HTR-8/SVneo (cell line): ENCODE measurements at regions not wholly inside any gene's neighbourhood (a gene's known extent, or its start where the extent isn't known, plus 50 kb on each side); places are given as distances from the start of the nearest gene placed in this dataset.

Experiments
- DNase-seq: peaks from one replicate; pipeline ENCODE4 v3.0.0; 2011; ENCODE audit warnings: low spot score, mixed read lengths; ENCODE audit not compliant: insufficient read length
- FAIRE-seq: peaks from 2 replicates; lab custom pipeline; 2011; peaks lifted over from hg19 to GRCh38; lab: Jason Lieb, UNC

DNA sequence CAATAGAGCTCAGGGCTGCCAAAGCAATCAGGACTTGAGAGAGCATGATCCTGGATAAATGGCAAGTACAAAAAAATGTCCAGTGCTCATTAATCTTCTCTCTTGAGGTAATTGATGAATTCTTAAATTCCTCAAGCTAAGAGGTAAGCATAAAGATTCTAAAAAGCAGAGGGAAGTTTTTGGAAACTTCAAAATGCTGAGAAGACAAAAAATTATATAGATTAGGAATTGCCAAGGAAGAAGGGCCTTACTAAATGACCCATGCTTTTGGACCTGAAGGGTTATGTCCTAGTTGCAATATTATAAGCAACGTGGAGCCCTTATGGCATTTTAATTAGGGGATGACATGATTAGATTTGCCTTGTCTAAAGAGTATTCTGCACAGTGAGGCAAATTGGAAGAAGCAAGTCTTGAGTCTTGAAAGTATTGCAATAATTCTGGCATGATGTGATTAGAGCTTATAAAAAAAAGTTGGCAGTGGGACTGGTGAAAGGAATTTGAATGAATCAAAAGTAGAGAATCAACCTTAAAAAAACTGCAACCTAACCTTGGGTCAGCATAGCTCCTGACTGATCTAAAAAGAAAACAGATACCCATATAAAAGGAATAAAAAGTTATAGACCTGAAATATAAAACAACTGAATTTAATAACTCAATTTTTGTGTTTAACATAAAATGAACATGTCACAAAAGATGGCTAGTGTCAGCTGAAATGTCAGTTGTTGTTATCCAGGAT is 323.8 kb upstream of the ARRDC3 start:
- DNase-seq (no peak), FAIRE-seq (no peak)

DNA sequence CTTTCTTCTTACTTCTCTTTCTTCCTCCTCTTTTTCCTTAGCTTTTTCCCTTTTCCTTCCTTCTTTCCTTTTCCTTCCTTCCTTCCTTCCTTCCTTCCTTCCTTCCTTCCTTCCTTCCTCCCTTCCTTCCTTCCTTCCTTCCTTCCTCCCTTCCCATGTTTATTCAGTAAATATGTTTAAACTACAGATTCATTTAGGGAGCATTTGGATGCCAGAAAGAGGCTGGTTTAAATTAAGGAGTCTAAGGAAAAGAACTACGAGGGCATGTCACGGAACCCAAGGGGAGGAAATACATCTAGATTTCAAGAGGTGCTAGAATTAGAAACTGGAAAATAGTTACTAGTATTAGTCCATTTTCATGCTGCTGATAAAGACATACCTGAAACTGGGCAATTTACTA is 320.0 kb upstream of the ARRDC3 start:
- FAIRE-seq (no peak), DNase-seq (no peak)

DNA sequence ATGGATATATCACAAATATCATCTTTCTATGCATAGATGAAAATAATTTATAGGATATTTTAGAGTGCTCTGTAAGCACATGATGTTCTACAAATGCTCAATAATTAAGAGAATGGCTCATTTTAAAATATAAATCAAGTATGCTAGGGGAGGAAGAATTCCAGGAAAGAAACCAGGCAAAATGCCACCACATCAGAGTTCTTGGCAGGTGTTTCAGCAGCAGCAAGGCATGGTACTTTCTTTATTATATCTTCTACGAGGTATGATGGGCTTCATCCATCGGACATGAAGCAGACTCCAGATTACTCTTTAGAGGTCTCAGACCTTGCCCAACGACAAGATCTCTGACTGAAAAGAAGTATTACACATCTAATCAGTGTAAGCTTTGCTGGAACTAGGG is 316.3 kb upstream of the ARRDC3 start:
- no peak for DNase-seq
- no peak for FAIRE-seq

DNA sequence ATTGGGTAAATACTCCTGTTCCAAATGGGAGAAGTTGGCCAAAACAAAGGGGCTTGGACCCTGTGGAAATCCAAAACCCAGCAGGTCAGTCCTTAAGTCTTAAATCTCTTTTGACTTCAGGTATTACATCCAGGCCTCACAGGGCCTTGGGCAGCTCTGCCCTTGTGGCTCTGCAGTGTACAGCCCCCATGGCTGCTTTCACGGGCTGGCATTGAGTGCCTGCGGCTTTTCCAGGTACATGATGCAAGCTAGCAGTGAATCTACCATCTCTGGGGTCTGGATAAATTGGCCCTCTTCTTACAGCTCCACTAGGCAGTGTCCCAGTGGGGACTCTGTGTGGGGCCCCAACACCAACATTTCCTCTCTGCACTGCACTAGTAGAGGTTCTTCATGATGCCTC is 308.5 kb upstream of the ARRDC3 start:
- FAIRE-seq (no peak), DNase-seq (no peak)

DNA sequence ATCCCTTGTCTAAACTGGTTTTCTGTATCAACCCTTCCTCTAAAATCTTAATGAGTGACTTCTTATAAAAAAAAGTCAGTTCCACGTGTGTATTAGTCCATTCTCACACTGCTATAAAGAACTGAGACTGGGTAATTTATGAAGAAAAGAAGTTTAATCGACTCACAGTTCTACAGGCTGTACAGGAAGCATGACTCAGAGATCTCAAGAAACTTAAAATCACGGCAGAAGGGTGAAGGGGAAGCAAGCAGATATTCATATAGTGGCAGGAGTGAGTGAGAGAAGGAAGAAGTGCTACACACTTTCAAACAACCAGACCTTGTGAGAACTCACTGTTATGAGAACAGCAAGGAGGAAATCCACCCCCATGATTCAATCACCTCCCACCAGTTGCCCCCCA is 307.8 kb upstream of the ARRDC3 start:
- FAIRE-seq = no peak
- no peak for DNase-seq

DNA sequence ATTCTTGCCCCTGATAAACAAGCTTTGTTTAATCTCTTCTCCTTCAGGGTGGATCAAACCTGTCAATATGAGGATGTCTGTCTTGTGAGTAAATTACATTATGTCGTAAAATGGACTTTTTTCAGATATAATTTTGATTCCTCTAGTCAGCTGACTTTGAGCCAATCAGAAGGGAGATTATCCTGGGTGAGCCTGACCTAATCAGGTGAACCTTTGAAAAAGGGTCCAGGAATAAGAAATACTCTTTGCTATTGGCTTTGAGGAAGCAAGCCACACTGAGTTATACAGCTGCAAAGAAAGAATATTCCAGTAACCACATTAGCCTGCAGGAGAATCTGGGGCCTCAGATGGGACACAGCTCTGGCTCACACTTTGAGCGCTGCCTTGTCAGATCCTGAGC is 304.3 kb upstream of the ARRDC3 start:
- DNase-seq (no peak), FAIRE-seq (no peak)

DNA sequence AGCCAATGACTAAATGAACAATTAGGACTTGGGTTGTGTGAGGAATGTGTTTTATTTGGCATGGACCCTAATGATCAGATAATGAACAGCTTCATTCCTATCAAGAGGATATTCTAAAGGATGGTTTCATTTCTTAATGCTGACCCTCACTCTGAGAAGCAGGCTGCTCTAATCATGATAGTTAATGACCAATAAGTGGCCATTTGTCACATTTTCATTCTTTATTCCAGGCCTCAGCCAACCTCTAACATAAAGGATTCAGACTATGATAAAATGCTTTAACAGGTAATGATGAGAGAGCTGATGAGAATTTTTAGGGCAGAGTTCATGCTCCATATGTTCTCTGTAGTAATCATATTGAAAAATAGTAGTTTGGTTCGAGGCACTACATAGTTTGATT is 301.5 kb upstream of the ARRDC3 start:
- FAIRE-seq = no peak

DNA sequence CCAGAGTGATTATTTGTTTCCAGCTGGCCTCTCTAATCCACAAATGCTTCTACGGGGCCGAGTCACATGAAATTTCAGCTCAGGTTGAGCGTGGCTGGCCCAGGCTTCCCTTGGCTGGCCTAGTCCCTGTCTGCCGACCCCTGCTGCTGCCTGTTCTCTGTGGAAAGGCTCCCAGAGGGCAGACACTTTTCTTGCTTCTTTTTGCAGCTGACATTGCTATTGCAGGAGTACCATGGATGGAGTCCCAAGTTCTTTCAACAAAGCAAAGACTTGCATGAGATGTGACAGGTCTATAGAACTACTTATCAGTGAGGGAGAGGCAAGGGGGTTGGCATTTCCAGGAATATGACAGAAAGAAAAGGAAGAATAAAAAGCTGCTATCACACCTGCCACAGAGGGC is 287.4 kb upstream of the ARRDC3 start:
- no peak for FAIRE-seq
- DNase-seq = no peak

More for the DNA sequence above, 301.5 kb upstream of the ARRDC3 start:
- no peak for DNase-seq

DNA sequence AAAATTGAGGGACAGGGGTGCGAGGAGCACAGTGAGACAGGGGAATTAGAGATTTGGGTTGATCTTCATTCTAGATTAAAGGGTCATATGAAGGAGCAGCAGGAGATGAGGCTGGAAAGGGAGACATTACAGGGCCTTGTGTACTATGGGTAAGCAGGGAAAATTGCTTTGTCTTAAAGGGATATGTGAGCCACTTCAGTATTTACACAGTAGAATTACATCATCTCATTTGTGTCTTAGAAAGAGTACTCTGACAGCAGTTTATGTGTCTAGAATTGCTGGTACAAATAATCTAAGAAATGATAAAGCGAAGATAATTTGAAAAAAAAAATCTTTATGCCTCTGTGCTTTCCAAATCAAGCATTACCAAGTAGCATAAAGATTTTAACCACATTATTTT is 287.0 kb upstream of the ARRDC3 start:
- DNase-seq = no peak
- no peak for FAIRE-seq

DNA sequence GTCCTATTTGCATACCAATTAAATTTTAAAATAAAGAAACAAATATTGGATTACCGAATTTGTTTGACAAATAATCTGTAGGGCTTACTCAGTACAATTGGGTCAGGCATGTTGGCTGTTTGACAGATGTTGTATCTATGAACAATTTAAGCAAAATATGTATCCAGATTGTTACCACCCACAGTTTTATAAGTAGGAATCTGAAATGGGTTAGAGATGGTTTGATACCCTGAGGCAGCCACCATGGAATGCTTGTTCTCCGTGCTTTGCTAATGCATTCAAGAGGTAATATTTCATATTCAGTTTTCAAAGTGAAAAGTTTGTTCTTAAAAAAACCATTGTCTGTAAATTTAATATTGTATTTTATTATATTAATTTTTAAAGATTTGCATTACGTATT is 285.1 kb upstream of the ARRDC3 start:
- FAIRE-seq = no peak
- no peak for DNase-seq

DNA sequence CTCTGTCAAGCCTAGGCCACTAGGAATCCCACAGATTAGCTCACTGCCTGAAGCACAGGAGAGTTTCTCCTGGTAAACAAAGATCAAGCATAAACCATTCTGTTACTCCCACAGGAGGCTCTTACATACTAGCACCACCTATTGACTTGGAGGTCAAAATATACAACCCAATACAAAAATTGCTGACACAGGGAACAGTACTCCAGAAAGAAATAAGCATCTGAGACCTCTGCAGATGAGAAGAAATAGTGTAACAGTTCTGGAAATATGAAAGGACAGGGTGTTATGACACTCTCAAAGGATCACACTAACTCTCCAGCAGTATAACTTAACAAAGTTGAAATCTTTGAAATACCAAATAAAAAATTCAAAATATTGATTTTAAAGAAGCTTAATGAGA is 269.6 kb upstream of the ARRDC3 start:
- DNase-seq = no peak
- FAIRE-seq = no peak

DNA sequence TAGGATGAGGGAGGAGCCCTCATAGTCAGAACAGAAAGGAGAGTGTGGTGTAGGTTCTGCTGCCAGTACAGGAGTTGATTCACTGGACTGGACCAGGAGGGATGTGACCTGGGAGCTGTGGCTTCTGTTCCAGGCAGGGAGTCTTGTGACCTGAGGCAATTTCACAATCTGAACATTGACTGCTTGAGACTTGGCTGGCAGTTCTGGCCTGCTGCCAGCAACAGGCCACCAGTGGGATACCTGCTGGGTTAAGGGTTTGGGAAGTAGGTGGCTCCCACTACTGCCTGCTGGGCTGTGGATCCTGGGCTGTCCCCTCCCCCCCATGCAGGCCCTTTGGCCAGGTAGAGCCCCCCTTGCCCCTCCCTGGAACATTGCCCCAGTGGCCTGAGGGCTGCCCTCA is 268.6 kb upstream of the ARRDC3 start:
- FAIRE-seq (no peak), DNase-seq (no peak)

DNA sequence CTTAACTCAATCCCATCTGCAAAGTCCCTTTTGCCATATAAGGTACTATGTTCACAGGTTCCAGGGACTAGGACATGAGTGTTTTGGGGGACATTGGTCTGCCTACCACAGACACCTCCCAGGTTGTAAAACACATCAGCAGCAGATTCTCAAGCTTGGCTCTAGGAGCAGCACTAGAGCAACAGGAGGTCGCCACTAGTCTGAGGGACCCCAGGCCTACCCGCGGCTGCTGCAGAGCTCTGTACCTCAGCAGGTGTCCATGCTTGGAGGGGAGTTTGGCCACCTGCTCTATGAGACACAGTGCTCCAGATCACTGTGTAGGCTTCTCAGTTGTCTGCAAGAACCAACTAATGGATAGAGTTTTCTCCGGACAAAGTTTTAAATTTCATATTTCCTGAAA is 262.2 kb upstream of the ARRDC3 start:
- FAIRE-seq = no peak
- no peak for DNase-seq

DNA sequence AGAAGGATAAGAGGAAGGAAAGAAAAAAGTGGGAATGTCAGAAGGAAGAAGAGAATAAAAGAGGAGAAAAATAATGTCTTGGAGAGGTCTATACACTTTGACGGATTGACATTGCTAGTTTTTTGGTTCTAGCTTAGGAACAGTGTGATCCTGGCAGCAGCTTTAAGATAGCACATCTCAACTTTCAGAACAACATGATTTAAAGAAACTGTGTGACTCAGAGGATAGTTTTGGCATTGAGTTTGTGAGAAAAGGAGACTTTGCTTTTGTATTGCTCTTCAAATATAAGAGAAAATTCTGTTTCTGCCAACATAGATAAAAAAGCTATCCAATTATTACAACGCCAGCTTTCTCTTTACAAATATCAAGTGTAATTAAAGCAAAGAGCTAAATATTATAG is 260.7 kb upstream of the ARRDC3 start:
- DNase-seq = no peak
- no peak for FAIRE-seq

DNA sequence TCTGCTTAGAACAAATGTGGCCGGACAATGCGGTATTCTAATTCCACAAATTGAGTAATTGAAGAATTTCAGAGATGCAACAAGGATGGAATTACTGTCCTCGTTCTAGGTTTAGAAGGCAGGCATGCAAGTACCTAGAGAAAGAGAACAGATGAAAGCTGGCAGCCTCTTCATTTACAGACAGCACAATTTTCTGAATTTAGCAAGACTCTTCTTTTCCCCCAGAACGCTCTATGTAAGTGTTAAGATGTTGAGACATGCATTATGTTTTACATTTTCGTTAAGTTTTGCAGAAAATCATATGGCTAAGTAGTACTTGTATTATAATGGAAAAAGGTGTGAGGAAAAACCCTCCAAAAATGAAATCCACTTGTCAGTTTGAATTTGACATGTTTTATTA is 259.5 kb upstream of the ARRDC3 start:
- DNase-seq (no peak), FAIRE-seq (no peak)

DNA sequence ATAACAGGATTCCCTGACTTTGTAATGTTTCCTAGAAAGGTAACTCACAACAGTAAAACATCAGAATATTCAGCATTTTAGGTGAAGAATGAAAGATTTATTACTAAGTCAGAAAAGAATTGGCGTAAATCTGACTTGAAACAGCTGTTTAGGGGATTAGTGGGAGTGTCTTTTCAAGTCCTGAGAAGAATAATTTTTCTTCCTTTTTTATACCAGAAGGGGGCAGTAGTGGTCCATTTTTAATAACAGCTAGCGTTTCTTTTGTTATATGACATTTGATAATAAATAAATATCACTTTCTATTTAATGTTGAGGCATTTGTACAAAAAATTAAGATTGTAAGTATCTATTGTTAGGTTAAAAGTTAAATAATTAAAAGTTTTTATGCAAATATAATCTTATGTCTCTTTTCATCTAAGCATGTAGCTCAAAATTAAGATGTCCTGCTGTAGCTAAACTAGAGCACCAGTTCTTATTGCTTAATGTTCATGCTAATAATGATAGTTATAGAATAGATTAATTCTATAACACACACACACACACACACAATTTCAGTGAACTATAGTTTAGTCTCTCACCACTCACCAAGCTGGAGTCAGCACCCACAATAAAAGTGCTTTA is 258.7 kb upstream of the ARRDC3 start:
- FAIRE-seq (no peak), DNase-seq (peak; percentile 4)

DNA sequence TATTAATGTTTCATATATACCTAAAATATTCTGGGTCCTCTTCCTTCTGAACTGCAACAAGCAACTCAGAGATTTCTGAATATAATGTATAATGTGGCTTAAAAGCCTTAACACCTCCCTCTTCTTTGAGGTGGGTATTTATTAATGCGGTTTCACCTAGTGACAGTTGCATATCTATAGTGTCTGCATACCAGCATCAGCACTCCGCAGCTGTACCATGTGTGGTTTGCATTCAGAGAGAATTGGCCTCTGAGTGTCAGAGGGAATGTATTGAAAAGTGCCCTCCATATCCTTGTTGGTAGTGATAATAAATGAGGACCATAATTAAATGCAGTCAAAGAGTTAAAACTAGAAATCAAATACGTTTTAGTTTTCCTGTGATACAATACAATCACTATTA is 256.6 kb upstream of the ARRDC3 start:
- DNase-seq = no peak
- no peak for FAIRE-seq

DNA sequence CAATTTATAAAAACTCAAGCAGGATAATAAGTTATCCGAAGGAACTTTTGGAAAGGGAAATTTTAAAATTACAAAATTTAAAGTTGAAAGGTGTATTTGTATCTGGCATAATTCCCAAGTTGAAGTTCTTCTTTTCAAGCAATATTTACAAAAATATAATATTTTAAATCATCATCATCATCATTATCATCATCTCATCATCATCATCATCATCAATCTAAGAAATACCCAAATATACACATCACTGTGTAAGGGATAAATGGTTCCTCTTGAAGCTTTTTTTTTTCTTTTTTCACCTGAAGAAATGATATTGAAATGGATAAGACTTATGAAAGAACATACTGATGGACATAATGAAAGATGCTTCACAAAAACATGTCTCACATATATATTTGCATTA is 254.9 kb upstream of the ARRDC3 start:
- FAIRE-seq = no peak

DNA sequence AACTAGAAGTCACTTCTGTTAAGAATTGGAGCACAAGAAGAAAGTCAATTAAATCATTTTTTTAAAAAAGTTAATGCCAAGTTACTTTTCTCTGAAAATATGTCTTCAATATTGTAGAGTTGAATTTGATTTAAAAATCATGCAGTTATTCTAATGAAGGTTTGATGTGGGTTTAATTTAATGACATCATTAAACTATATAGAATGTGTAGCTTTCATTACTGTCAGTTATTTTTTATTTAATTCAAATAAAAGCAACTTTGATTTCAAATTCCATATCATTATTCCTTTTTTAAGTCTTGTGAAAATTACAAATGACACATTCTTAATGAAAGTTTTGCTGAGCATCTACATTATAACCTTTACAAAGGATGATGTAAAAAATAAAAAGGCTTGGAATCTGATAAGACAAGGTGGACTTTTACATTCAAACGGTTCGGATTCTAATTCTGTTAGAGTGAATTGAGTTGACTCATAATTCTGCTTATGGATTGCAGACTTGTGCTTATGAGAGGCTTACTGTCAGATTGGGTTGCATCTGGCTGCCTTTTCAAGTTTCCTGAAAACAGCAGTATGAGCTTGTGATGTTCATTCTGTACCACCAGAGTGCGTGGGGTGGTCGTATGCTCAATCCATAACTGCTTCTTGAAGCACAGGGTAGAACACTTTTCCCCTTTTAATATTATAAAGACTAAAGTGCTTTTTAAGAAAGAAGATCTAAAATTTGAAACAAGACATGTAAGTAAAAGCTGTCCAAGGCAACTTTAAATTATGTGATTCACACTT is 253.0 kb upstream of the ARRDC3 start:
- DNase-seq (no peak), FAIRE-seq (no peak)

More for the DNA sequence above, 254.9 kb upstream of the ARRDC3 start:
- no peak for DNase-seq

DNA sequence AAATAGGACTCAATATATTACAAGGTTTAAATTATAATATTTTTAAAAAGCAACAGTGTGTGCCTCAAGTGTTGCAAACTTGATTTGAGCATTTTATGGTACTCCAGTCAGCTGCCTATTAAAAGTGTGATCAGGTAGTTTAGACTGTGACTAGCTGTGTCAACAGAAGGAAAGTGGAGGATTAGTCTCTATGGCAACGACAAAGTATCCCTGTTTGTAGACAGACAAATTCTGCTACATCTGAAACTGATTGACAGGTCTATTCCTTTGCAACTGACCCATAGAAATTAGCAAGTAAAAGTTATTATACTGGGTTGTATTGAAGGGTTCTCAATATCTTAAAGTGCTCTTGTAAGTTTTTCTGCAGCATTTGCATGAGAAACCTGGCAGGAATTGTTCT is 249.8 kb upstream of the ARRDC3 start:
- FAIRE-seq (no peak), DNase-seq (no peak)

DNA sequence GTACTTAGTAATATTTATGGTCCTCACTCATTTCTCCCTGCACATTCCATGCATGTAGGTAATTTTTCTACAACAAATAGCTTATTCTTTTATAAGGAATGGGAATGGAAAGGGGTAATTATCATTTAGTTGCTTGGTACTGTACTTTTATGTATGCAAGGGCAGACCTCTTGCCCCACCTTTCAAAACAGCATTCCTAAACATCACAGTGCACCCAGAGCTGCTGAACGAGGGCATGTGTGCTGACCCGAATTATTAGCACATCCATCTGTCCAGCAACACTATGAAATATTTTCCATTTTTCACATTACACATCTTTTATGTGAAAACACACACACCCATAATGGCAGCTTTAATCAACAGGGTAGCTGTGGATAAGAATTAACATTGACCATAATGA is 228.6 kb upstream of the ARRDC3 start:
- DNase-seq (no peak), FAIRE-seq (no peak)
